ENCODE measurements at regions not wholly inside any gene's neighbourhood (a gene's known extent, or its start where the extent isn't known, plus 50 kb on each side); places are given as distances from the start of the nearest gene placed in this dataset.

- no peak for TF ChIP-seq SIN3A (IDR thresholded peaks at IDR 0.05; ENCODE audit: borderline replicate concordance, insufficient read depth, low read depth, low read length)
- TF ChIP-seq CTCF (IDR thresholded peaks at IDR 0.05) = no peak
Observed at GRCh38 chr1:173303984-173304383, 96.9 kb upstream of the TNFSF4 start.
